Femur (tissue), 1 donor: ENCODE measurements at regions not wholly inside any gene's neighbourhood (a gene's known extent, or its start where the extent isn't known, plus 50 kb on each side); places are given as distances from the start of the nearest gene placed in this dataset.
"Not testable (repeated sequence)": the region's sequence is repeated elsewhere in the genome, so short reads cannot be mapped to it uniquely, and the experiment has no call there.

Experiments used
- DNase-seq: peaks from one replicate; pipeline ENCODE4 v3.0.0-alpha.2; 2017

DNA sequence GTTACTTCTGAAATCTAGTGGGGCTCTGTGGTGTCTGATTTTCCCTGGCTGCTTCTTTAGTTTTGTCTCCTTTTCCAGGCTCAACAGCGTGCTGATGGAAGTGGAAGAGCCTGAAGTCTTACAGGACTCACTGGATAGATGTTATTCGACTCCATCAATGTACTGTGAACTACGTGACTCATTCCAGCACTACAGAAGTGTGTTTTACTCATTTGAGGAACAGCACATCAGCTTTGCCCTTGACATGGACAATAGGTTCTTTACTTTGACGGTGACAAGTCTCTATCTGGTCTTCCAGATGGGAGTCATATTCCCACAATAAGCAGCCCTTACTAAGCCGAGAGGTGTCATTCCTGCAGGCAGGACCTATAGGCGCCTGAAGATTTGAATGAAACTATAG lies 51.1 kb downstream of the NBPF8 start:
- DNase-seq: not testable (repeated sequence)

DNA sequence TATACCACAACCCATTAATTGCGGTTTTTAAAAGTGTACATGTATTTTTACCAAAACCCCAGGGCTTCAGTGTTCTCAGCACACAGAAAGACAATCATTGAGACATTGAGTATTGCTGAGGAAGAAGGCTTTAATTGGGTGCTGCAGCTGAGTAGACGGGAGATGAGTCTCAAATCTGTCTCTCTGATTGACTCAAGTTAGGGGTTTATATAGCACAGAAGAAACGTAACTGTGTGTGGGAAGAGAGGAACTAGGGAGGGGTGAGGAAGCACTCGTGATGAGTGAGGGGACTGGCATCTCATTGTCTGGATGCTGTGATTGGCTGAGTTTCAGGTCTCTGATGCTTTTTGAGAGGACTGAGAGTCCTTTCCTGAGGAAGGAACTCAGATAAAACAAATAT lies 62.8 kb downstream of the NBPF8 start:
- not testable (repeated sequence) for DNase-seq

DNA sequence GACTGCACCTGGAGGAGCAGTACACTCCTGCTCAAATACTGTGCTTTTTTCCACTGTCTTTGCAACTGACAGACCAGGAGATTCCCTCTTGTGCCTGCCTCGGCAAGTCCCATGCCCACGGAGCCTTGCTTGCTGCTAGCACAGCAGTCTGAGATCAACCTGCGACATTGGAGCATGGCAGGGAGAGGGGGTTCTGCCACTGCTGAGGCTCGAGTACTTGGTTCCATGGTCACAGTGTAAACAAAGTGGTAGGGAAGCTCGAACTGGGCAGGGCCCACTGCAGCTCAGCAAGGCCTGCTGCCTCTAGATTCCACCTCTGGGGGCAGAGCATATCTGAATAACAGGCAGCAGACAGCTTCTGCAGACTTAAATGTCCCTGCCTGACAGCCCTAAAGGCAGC lies 63.6 kb downstream of the NBPF8 start:
- not testable (repeated sequence) for DNase-seq

DNA sequence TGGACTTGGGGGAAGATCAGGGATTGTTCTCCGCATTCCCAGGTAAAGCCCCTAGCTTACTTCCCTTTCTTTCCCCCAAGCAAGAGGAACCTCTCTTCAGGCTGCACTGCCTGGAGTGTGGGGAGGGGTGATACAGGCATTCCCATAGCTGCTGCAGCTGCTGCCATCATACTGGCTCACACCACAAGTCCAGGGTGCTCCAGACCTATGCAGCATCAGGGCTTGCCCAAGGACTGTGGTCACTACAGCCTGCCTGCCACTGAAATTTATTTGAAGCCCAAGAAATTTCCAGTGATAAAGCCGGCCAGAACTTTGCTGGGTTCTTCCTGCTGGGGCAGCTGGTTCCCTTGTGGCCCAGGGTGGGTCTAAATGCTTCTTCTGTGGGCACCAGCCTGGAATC lies 72.7 kb downstream of the NBPF8 start:
- not testable (repeated sequence) for DNase-seq

DNA sequence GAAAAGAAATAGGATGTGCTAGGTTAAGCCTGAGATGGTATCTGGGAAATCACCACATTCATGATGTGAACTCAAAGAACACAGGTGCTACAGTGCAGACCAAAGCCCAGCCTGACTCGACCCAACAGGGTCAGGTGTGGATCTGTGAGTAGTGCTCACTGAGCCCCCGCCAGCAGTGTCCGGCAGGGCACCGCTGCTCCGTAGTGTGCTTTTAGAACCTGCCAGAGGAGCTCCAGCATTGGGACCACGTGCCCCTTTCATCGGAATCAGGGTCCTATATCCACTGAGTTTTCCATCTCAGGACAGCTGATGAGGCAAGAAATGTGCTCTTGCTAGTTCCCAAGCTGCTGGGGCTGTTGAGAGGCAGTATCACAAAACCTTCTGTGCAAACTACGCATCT lies 74.4 kb downstream of the NBPF8 start:
- DNase-seq: not testable (repeated sequence)

DNA sequence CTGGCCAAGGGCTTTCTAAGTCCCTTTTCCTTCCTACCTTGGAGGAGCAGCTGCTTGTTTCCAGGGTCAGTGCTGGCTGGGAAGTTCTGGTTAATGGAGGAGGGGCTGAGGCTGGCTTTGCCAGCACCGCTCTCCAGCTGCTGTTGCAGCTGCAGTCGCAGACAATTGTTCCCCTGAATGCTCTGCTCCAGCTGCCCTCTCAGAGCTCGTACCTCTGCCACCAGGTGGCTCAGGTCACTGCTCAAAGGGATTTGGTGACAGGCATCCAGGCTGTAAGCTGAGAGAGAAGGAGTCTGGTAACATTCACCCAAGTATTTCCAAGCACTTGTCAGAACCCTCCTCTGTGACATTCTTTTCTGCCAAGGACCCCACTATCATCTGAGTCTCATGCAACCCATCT lies 82.3 kb downstream of the NBPF8 start:
- not testable (repeated sequence) for DNase-seq

DNA sequence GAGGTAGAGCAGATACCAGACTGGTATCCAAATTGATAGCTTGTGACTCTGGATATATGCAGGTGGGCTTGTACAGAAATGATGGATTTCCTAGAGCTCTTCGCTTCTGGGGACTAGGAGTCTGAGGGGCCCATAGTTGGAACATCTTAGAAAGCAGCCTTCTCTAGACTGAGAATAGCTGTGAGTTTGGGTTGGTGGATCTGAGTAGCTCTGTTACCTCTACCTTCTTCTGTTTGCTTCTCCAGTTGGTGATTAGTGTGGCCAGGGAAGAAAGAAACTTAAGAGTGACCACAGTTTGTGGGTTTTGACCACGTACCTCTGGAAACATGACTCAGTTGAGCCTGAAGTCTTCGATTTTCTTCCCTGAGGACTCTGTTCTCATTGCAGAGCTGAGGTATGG lies 88.4 kb downstream of the NBPF8 start:
- not testable (repeated sequence) for DNase-seq

DNA sequence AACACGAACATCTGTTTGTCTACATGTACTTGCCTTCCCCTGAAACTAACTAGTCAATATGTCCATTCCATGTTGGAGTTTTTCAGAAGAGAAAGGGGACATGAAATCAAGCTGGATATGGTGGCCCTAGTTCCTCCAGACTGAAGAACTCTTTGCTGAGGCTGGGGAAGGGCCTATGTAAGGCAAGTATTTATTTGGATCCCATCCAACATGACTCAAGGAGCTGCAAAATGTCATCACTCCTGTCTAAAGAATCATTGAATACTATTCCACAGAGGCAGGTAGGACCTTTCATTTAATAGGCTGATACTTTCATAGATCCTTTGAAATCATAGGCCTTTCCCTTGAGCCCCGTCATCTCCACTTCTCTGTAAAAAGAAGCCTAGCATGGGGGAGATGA lies 91.5 kb downstream of the NBPF8 start:
- not testable (repeated sequence) for DNase-seq

DNA sequence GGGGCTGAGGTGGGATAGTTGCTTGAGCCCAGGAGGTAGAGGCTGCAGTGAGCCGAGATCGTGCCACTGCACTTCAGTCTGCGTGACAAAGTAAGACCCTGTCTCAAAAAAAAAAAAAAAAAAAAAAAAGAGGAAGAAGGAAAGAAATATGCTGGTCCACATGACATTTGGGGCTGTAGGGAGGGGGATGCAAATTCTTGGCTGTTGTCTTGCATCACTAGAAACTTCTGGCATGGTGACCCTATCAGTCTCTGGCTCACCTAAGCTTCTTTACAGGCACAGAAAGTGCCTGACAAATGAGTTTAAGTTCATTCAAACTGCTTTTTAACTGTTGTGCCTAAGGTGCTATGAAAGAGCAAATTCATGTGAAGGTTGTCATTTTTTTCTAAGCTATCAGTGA lies 93.5 kb downstream of the NBPF8 start:
- not testable (repeated sequence) for DNase-seq

DNA sequence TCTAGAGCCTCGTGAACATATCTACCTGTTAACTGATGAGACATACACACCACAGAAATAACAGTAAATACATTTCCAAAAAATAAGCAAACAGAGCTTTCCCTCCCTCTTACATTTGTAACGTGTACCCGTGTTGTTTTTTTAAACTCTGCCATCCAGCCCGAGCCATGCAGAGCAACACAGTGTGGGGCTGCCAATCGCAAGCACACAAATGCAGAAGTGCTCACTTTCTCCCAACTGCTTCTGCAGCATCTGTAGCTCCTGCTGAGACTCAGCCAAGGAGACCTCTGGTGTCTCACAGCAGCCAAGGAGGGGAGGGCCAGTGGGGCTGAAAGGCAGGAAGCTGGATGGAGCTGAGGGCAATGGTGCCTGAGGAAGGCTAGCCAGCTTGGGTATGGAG lies 94.4 kb downstream of the NBPF8 start:
- DNase-seq: not testable (repeated sequence)

DNA sequence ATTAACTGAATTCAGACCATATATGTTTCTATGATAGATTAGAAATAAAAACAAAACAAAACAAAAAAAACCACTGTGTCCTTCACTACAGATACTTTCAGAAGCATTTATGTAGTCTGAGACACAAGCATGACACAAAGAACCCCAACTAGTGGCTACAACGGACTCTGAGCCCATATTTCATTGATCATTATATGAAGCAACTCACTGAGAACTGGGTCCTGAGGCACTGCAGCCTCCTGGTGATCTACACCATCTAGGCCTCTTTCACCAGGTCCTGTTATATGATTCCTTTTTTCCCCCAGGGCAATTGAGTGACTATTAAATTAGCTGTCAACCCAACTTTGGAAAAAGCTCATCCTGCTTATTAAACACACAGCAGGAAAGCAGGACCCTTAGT lies 98.3 kb downstream of the NBPF8 start:
- DNase-seq: not testable (repeated sequence)

DNA sequence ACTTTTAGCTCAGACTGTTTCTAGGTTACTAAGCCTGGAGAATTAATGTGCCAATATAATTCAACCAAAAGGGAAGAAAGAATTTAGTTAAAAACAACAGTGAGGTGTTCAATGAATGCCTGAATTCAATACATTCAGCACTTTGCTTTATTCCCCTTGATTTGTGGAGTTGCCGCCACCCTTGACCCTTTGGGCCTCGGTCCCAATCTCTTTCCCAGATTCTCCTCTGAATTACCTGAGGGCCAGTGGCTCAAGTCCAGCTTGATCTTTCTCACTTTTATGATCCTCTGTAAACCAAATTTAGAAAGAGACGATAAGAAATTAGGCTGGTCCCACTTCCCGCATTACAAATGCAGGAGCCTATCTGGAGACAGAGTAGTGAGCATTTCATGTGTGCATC lies 98.7 kb downstream of the NBPF8 start:
- DNase-seq: not testable (repeated sequence)

DNA sequence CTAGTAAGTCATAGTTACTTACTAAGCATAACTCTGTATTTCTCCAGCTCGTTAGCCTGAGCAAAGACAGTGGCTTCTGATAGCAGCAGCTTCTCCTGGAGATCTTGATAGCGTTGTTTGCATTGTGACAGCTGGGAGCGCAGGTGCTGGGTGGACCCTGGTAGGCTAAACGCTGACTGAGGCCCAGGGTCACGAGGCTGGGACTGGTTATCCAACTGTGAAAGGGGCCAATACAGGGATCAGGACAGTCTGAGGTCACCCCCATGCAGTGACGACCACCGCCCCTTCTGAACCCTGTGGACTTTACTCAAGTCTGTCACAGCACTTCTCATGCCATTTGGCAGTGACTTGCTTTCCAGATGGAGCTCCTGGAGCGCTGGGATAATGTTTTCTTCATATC lies 104.4 kb downstream of the NBPF8 start:
- not testable (repeated sequence) for DNase-seq

DNA sequence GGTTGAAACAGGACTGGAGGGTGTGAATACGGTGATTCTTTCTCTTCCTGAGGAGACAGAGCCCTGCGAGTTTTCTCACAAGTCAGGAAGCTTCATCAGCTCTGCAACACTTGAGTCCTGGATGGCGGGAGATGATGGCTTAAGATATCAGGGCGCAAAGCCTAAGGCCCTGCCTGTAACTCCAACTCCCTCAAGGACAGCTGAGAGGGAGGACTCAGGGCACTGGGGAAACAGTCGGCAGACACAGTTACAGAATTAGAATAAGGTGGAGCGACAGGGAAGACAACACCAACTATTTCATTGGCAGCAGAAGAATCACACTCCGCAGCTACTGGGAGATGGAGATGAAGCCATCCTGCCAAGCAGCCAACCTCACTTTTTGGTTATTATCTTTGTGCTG lies 109.6 kb downstream of the NBPF8 start:
- DNase-seq: not testable (repeated sequence)

DNA sequence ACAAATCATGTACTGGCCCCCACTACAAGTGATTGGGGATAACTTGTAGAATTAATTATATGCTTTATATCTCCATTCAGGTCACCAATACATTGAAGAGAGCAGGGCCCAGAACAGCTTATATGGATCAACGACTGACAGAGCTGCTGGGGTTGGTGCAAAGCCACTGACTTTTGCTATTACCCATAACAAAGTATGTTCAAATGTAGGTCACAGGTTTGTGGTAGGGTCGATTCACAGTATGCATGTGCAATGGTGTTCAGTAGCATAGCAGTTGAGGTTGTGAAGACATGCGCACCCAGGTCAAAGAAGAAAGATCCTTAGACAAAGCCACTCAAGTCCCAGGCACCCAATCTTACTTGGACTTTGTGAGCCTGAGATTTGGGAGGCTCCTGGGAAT lies 110.6 kb downstream of the NBPF8 start:
- not testable (repeated sequence) for DNase-seq

DNA sequence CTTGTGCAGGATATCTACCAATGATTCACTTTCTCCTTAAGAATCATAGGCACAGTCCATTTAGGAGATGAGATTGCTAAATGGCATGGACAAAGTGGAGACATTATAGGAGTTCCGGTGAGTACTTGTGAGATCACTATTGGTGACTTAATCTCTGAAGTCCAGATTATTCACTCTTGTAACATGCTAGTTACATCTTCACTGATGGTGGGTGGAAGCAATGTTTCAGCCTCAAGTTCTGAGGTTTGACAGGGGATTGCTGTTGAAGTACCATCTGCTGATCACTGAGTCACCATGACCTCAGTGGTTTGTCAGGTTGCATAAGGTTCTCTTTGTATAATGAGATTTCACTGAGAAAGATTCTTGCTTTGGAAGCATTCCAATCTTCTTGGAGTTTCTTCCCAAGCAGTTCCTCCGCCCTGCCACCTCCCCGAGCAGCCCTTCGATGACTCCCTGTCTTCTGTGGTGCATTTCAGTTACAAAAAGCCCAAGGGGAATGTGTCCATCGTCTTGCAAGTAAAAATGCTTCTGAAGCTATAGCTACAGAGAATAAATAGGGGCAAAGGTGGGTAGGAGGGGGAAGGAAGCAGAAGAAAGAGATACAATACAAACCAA lies 114.7 kb downstream of the NBPF8 start:
- DNase-seq: not testable (repeated sequence)

DNA sequence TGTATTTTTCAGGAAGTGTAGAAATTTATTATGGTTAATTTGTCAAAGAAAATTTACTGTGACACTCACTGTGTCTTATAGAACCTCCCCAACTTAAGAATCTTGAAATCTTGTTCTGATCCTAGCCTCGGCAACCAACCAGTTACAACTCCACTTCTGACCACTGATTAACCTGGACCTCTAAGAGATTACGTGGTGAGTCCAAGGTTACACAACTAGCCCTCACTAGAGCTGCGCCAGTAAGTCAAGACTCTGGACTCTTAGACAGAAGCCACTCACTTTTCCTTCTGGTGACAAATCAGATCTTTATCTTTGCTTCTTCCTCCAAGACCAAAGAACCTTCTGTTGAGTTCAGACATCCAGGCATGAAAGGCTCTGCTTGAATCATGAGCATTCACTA lies 116.6 kb downstream of the NBPF8 start:
- DNase-seq: not testable (repeated sequence)

DNA sequence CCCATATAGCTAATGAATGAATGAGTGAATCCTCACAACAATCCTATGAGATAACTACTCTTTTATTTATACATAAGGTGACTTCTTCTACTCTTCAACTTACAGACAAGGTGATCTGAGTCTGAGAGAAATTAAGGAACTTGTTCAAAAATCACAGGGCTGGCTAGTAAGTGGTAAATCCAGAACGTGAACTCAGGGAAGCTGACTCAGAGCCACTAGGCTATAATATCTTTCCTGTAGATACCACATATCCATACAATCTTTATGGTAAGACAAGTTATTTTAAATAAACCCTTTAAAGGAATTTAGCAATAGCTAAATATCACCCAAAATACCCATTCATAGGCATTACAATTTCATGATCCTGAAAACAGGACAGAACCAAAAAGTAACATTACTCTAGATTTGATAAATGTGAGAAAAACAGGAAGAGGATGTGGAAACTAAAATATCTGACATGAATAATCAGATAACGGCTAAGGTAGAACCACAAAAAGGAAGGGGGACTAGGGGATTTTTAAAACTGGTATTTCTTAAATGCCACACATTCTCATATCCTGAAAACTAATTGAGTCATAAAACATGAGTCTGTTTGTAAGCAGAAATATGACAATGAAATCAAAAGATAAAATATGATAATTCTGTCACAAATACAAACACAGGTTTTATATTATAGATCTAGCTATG lies 119.7 kb downstream of the NBPF8 start:
- not testable (repeated sequence) for DNase-seq

DNA sequence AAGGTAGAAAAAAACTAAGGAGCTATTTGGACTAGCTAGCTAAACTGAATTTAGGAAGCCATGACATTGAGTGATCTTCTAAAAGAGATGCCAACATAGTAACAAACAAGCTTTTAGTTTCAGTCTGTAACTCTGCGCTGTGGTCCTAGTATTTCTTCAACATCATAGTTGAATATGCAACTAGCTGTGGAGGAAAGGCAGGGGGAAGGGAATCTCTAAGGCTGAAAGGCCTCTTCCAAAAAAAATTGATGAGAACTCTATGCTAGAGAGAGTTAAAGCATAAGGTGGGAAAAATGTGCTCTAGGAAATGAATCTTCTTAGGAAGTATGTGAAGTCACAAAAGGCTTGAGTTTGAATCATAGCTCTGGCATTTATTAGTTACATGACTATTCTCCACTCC lies 120.2 kb downstream of the NBPF8 start:
- DNase-seq: not testable (repeated sequence)

DNA sequence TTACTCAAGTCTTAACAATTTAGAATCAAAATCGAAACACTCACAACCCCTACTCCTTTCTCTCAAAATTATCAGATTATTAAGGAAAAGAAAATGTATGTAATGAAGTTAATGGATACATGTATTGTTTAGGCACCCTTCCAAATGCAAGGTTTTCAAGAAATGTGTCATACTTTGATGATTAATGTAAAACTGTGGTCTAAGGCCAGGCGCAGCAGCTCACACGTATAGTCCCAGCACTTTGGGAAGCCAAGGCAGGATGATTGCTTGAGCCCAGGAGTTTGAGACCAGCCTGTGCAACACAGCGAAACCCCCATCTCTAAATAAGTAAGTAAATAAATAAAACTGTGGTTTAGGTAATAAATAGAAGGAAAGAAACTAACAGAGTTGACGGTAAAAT lies 126.6 kb downstream of the NBPF8 start:
- DNase-seq: not testable (repeated sequence)

DNA sequence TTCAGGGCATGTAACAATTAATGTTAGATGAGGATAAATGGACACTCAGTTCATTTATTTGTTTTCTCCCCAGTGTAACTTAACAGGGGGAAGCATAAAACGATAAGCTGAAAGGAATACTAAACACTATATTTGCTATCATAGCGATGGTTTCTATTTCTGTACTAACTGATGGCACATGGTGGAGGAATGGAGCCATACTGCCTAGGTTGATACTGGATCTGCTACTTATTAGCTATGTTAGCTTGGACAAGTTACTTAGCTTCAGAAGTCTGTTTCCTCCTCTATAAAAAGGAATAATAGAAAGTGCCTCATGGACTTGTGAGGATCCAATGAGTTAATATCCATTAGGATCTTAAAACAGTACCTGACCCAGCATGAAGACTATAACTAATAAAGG lies 127.5 kb downstream of the NBPF8 start:
- not testable (repeated sequence) for DNase-seq

DNA sequence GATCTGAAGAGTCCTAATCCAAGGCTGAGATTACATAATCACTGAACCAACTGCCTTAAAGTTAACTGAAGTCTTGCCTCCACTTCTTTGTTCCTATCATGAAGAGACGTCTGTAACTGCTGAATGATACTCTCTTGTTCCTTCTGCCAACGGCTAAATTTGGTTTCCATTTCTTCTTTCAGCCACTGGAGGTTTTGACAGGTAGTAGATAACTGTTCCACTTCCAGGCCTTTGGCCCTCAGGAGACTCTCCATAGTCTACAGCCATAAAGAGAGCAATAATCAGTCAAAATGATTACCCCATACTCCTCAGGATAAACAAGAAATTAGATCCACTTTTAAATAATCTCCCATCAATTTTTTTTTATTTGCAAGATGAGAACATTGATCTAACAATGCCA lies 128.1 kb downstream of the NBPF8 start:
- not testable (repeated sequence) for DNase-seq

DNA sequence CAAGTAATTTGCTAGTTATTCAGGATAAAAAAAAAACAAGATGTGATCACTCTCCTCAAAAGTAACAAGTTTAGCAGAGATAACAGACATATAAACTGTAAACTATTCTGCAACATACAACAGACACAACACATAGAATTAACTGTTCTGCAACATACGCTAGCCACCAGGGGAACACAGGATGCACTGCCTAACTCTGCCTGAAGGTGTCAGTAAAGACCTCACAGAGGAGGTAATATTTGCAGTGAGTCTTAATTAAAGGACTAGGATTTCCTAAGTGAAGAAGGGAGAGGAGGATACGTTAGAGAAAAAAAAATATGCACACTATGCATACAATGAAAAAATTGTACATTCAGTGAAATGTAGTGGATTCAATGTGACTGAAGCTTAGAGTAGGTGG lies 129.6 kb downstream of the NBPF8 start:
- DNase-seq: not testable (repeated sequence)

DNA sequence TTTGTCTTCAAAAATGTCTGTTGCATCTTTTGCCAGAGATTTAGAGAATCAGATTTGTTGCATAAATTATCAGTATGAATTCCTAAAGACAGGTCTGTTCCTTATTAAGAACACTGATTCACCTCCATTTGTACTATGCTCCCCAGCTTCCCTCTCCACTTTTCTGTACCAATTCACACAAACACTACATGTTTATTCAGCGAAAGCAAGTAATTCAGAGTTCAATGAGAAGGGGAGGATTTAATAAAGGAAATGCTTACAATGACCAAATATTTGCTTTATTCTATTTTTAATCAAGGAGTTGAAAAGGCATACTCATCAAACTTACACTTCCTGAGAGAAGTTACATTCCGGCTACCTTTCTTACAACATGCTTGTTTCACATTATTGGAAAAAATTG lies 135.5 kb downstream of the NBPF8 start:
- DNase-seq: not testable (repeated sequence)

DNA sequence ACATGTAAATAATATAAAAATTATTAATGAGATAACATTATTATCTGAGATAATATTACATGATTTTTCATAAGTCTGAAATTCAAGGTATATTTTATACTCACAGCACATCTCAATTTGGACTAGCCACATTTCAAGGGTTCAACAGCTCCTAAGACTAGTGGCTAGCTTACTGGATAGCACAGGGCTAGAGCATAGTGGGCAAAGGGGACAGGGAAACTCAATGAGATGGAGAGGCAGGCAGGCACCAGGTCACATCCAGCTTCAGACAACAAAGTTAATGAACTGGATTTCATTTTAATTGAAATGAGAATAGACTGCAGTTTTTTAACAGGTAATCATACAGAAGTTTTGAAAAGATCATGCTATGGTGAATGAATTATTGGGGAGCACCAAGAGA lies 137.4 kb downstream of the NBPF8 start:
- not testable (repeated sequence) for DNase-seq
